Liver (tissue), 7 donors: ENCODE measurements at regions not wholly inside any gene's neighbourhood (a gene's known extent, or its start where the extent isn't known, plus 50 kb on each side); places are given as distances from the start of the nearest gene placed in this dataset.

Source experiments
- DNase-seq: peaks from one replicate; pipeline ENCODE4 v3.0.0-alpha.2; 2017; ENCODE audit warnings: low spot score
- H3K27ac ChIP-seq, 2 donors: one replicate each; pipeline ENCODE4 v1.7.0; 2013; ENCODE audit warnings: inconsistent platforms in 2 of 2, low read length in 2 of 2, control low read depth in 1 of 2, low read depth in 1 of 2, mild to moderate bottlenecking in 1 of 2
- H3K27me3 ChIP-seq, 4 donors: one replicate each; pipeline versions ENCODE4 v1.6.1 to v1.7.0; 2013; ENCODE audit warnings: low read length in 3 of 4, inconsistent platforms in 1 of 4, mild to moderate bottlenecking in 1 of 4, moderate library complexity in 1 of 4; ENCODE audit not compliant: control insufficient read depth in 4 of 4, insufficient read depth in 4 of 4
- H3K36me3 ChIP-seq, 4 donors: one replicate each; pipeline versions ENCODE4 v1.6.1 to v1.7.0; 2013; ENCODE audit warnings: low read length in 3 of 4, mild to moderate bottlenecking in 3 of 4, low read depth in 1 of 4, moderate library complexity in 1 of 4; ENCODE audit not compliant: control insufficient read depth in 4 of 4, insufficient read depth in 3 of 4
- H3K4me1 ChIP-seq, 4 donors: one replicate each; pipeline versions ENCODE4 v1.6.1 to v1.7.0; 2013; ENCODE audit warnings: low read length in 3 of 4, mild to moderate bottlenecking in 3 of 4, moderate library complexity in 1 of 4; ENCODE audit not compliant: control insufficient read depth in 4 of 4, insufficient read depth in 4 of 4
- H3K4me3 ChIP-seq, 3 donors: one replicate each; pipeline versions ENCODE4 v1.6.1 to v1.7.0; 2013; ENCODE audit warnings: low read length in 3 of 3, control low read depth in 1 of 3, low read depth in 1 of 3, mild to moderate bottlenecking in 1 of 3
- H3K9ac ChIP-seq, 2 donors: one replicate each; pipeline ENCODE4 v1.7.0; 2013; ENCODE audit warnings: low read length in 2 of 2, mild to moderate bottlenecking in 2 of 2, moderate library complexity in 2 of 2, control low read depth in 1 of 2, low read depth in 1 of 2
- H3K9me3 ChIP-seq, 4 donors: one replicate each; pipeline versions ENCODE4 v1.6.1 to v1.7.0; 2013; ENCODE audit warnings: low read length in 3 of 4; ENCODE audit not compliant: control insufficient read depth in 4 of 4
- ATF3 ChIP-seq: IDR thresholded peaks from 2 replicates; pipeline ENCODE4 v1.6.1; 2016; ENCODE audit warnings: antibody characterized with exemption
- EGR1 ChIP-seq, 2 donors: IDR thresholded peaks; 2 replicates each; pipeline ENCODE4 v1.6.1; 2016 to 2018; ENCODE audit warnings: antibody characterized with exemption in 2 of 2, low read depth in 2 of 2
- FOXA1 ChIP-seq: IDR thresholded peaks from 2 replicates; pipeline ENCODE4 v1.6.1; 2016; ENCODE audit warnings: antibody characterized with exemption
- FOXA2 ChIP-seq: IDR thresholded peaks from 2 replicates; pipeline ENCODE4 v1.6.1; 2016; ENCODE audit warnings: antibody characterized with exemption
- HNF4A ChIP-seq, 2 donors: conservative IDR thresholded peaks; 2 replicates each; pipeline ENCODE4 v1.6.1; 2016; ENCODE audit warnings: antibody characterized with exemption in 2 of 2, mild to moderate bottlenecking in 2 of 2
- HNF4G ChIP-seq: IDR thresholded peaks from 2 replicates; pipeline ENCODE4 v1.6.1; 2016; ENCODE audit warnings: antibody characterized with exemption
- MAX ChIP-seq: IDR thresholded peaks from 2 replicates; pipeline ENCODE4 v1.6.1; 2016; ENCODE audit warnings: antibody characterized with exemption
- NR2F2 ChIP-seq: IDR thresholded peaks from 2 replicates; pipeline ENCODE4 v1.6.1; 2016; ENCODE audit warnings: antibody characterized with exemption
- RAD21 ChIP-seq, 2 donors: IDR thresholded peaks; 2 replicates each; pipeline ENCODE4 v1.6.1; 2016; ENCODE audit warnings: antibody characterized with exemption in 2 of 2, mild to moderate bottlenecking in 2 of 2
- REST ChIP-seq: IDR thresholded peaks from 2 replicates; pipeline ENCODE4 v1.6.1; 2016; ENCODE audit warnings: antibody characterized with exemption, mild to moderate bottlenecking
- SP1 ChIP-seq: IDR thresholded peaks from 2 replicates; pipeline ENCODE4 v1.6.1; 2018; ENCODE audit warnings: antibody characterized with exemption, mild to moderate bottlenecking
- TAF1 ChIP-seq: conservative IDR thresholded peaks from 2 replicates; pipeline ENCODE4 v1.6.1; 2016; ENCODE audit warnings: antibody characterized with exemption, mild to moderate bottlenecking
- YY1 ChIP-seq: IDR thresholded peaks from 2 replicates; pipeline ENCODE4 v1.6.1; 2016; ENCODE audit warnings: antibody characterized with exemption, mild to moderate bottlenecking
- ZBTB33 ChIP-seq: IDR thresholded peaks from 2 replicates; pipeline ENCODE4 v1.6.1; 2016; ENCODE audit warnings: antibody characterized with exemption
- WGBS: extraction: QIAGEN DNeasy Blood & Tissue Kit; methylation state at CpG from one replicate; pipeline ENCODE4 v1.1.7; 2013; 5-methylcytosine and 5-hydroxymethylcytosine counted together
- donor health status: healthy.
- donor health status: healthy.
- donor health status: healthy.
- donor health status: healthy.

- 42% methylated on average over 4 of the region's 4 CpGs for WGBS
- no peak for TF ChIP-seq NR2F2
- no peak for TF ChIP-seq ZBTB33
- no peak for TF ChIP-seq EGR1 (IDR thresholded peaks at IDR 0.05; ENCODE audit: low read depth in 2 of 2)
- no peak for TF ChIP-seq FOXA1
- no peak for TF ChIP-seq REST
- no peak for TF ChIP-seq ATF3
- TF ChIP-seq FOXA2, result no peak
- TF ChIP-seq MAX, result no peak
- TF ChIP-seq TAF1, result no peak
- no peak for TF ChIP-seq RAD21 (IDR thresholded peaks at IDR 0.05)
- no peak for TF ChIP-seq SP1
- no peak for TF ChIP-seq YY1
- TF ChIP-seq HNF4A (conservative IDR thresholded peaks at IDR 0.05), result no peak
- Histone ChIP-seq H3K27ac (no peak overlapping the region), H3K9me3 (no peaks in the 10 kb centered on the region), H3K9ac (no peak overlapping the region), H3K4me1 (no peaks in the 10 kb centered on the region), H3K4me3 (no peak overlapping the region), H3K27me3 (peaks cover 0 to 4% (median 1%) of the 10 kb centered on the region in 4 donors), H3K36me3 (no peaks in the 10 kb centered on the region)
- no peak for DNase-seq
Observed at GRCh38 chr16:17654571-17654970, 183.8 kb upstream of the XYLT1 start.

GRCh38 chr16:17654142-17654541 lies 183.4 kb upstream of the XYLT1 start:
- WGBS, result 59% methylated on average over 4 of the region's 4 CpGs
- Histone ChIP-seq H3K4me3 (no peak overlapping the region), H3K36me3 (no peaks in the 10 kb centered on the region), H3K9ac (no peak overlapping the region), H3K4me1 (no peaks in the 10 kb centered on the region), H3K27ac (no peak overlapping the region), H3K9me3 (no peaks in the 10 kb centered on the region), H3K27me3 (peaks cover 0 to 4% (median 1%) of the 10 kb centered on the region in 4 donors)
- TF ChIP-seq FOXA1, result no peak
- no peak for TF ChIP-seq MAX
- no peak for TF ChIP-seq NR2F2
- TF ChIP-seq ATF3, result no peak
- no peak for TF ChIP-seq TAF1
- TF ChIP-seq HNF4G, result no peak
- TF ChIP-seq RAD21 (IDR thresholded peaks at IDR 0.05), result no peak
- TF ChIP-seq FOXA2, result no peak
- TF ChIP-seq REST, result no peak
- TF ChIP-seq YY1, result no peak
- TF ChIP-seq EGR1 (IDR thresholded peaks at IDR 0.05; ENCODE audit: low read depth in 2 of 2), result no peak
- DNase-seq, result no peak
